ENCODE measurements at regions not wholly inside any gene's neighbourhood (a gene's known extent, or its start where the extent isn't known, plus 50 kb on each side); places are given as distances from the start of the nearest gene placed in this dataset.

- no peak overlapping the region for H3K4me3 ChIP-seq (ENCODE audit: insufficient read depth, low read depth, low read length)
- TF ChIP-seq CTCF (IDR thresholded peaks at IDR 0.05; ENCODE audit: insufficient read depth, low read depth, low read length) (no peak), EZH2 (IDR thresholded peaks at IDR 0.05; ENCODE audit: insufficient read depth, low read length) (no peak)
- no peak overlapping the region for H3K27ac ChIP-seq (ENCODE audit: low read depth, low read length)
- no peaks in the 10 kb centered on the region for H3K36me3 Mint-ChIP-seq (ENCODE audit: low read depth, unreplicated experiment)
- H3K9me3 ChIP-seq (ENCODE audit: insufficient read depth, low read depth, low read length), result peaks cover 6% of the 10 kb centered on the region
- no peak overlapping the region for H3K4me2 ChIP-seq (ENCODE audit: low read length)
- H3K27me3 Mint-ChIP-seq (ENCODE audit: low read depth, unreplicated experiment), result peaks cover 5% of the 10 kb centered on the region
- no peaks in the 10 kb centered on the region for H3K4me1 Mint-ChIP-seq (ENCODE audit: low read depth, unreplicated experiment)
- H3K4me3 Mint-ChIP-seq (ENCODE audit: unreplicated experiment), result no peak overlapping the region
- H3K9ac ChIP-seq (ENCODE audit: low read length), result no peak overlapping the region
- no peaks in the 10 kb centered on the region for H3K79me2 ChIP-seq (ENCODE audit: insufficient read depth, low read length)
- H3K27me3 ChIP-seq (ENCODE audit: insufficient read depth, low read length), result no peaks in the 10 kb centered on the region
- DNase-seq (ENCODE audit: low read depth) (no peak), FAIRE-seq (no peak)
- H3K27ac Mint-ChIP-seq (ENCODE audit: unreplicated experiment), result no peak overlapping the region
- H3K4me1 ChIP-seq (ENCODE audit: insufficient read depth, low read length), result no peaks in the 10 kb centered on the region
- no peaks in the 10 kb centered on the region for H3K36me3 ChIP-seq (ENCODE audit: insufficient read depth, low read length)
- no peak overlapping the region for H2AFZ ChIP-seq (ENCODE audit: low read depth, low read length)
- H4K20me1 ChIP-seq (ENCODE audit: insufficient read depth, low read length), result no peaks in the 10 kb centered on the region
- peaks cover 1% of the 10 kb centered on the region for H3K9me3 Mint-ChIP-seq (ENCODE audit: unreplicated experiment)
Observed at GRCh38 chr10:89952325-89952724, 250.9 kb downstream of the KIF20B start.

DNA sequence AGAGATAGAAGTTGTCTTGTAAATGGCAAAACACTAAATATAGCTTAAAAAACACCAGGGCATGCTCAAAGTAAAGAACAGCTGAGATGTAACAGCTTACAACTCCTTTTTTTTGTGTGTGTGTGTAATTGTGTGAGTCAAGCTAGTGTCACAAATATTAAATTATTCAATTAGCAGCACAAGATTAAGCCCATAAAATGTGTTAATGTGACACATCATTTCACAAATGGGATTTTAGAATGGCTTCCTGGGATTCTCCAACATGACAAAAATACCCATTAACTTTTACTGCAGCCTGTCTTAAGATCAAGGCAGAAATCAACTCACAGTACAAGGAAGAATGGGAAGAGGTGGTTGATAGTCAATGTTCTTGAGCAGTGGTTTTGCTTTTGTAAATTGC, 251.4 kb downstream of the KIF20B start:
- no peak overlapping the region for H2AFZ ChIP-seq (ENCODE audit: low read depth, low read length)

More for the DNA sequence above, 251.4 kb downstream of the KIF20B start:
- no peak for DNase-seq (ENCODE audit: low read depth)
- no peaks in the 10 kb centered on the region for H3K79me2 ChIP-seq (ENCODE audit: insufficient read depth, low read length)
- no peak overlapping the region for H3K9ac ChIP-seq (ENCODE audit: low read length)
- H3K27me3 ChIP-seq (ENCODE audit: insufficient read depth, low read length), result no peaks in the 10 kb centered on the region
- H3K27ac ChIP-seq (ENCODE audit: low read depth, low read length), result no peak overlapping the region
- Mint-ChIP-seq H3K4me3 (ENCODE audit: unreplicated experiment) (no peak overlapping the region), H3K36me3 (ENCODE audit: low read depth, unreplicated experiment) (no peaks in the 10 kb centered on the region), H3K4me1 (ENCODE audit: low read depth, unreplicated experiment) (no peaks in the 10 kb centered on the region), H3K27ac (ENCODE audit: unreplicated experiment) (no peak overlapping the region), H3K9me3 (ENCODE audit: unreplicated experiment) (peaks cover 1% of the 10 kb centered on the region), H3K27me3 (ENCODE audit: low read depth, unreplicated experiment) (peaks cover 5% of the 10 kb centered on the region)
- no peak for FAIRE-seq
- no peaks in the 10 kb centered on the region for H4K20me1 ChIP-seq (ENCODE audit: insufficient read depth, low read length)
- H3K9me3 ChIP-seq (ENCODE audit: insufficient read depth, low read depth, low read length), result peaks cover 6% of the 10 kb centered on the region
- no peak overlapping the region for H3K4me3 ChIP-seq (ENCODE audit: insufficient read depth, low read depth, low read length)
- TF ChIP-seq EZH2 (IDR thresholded peaks at IDR 0.05; ENCODE audit: insufficient read depth, low read length) (no peak), CTCF (IDR thresholded peaks at IDR 0.05; ENCODE audit: insufficient read depth, low read depth, low read length) (no peak)
- H3K36me3 ChIP-seq (ENCODE audit: insufficient read depth, low read length), result no peaks in the 10 kb centered on the region
- H3K4me1 ChIP-seq (ENCODE audit: insufficient read depth, low read length), result no peaks in the 10 kb centered on the region
- no peak overlapping the region for H3K4me2 ChIP-seq (ENCODE audit: low read length)
